GM19025 (cell line): ENCODE measurements at regions not wholly inside any gene's neighbourhood (a gene's known extent, or its start where the extent isn't known, plus 50 kb on each side); places are given as distances from the start of the nearest gene placed in this dataset.
"Not testable (repeated sequence)": the region's sequence is repeated elsewhere in the genome, so short reads cannot be mapped to it uniquely, and the experiment has no call there.

ENCODE experiments used
- ATAC-seq: cut with Tn5 transposase; IDR thresholded peaks from one replicate; pipeline ENCODE4 v1.9.1; 2021; ENCODE audit warnings: mild to moderate bottlenecking, low read depth, moderate library complexity; ENCODE audit not compliant: unreplicated experiment

DNA sequence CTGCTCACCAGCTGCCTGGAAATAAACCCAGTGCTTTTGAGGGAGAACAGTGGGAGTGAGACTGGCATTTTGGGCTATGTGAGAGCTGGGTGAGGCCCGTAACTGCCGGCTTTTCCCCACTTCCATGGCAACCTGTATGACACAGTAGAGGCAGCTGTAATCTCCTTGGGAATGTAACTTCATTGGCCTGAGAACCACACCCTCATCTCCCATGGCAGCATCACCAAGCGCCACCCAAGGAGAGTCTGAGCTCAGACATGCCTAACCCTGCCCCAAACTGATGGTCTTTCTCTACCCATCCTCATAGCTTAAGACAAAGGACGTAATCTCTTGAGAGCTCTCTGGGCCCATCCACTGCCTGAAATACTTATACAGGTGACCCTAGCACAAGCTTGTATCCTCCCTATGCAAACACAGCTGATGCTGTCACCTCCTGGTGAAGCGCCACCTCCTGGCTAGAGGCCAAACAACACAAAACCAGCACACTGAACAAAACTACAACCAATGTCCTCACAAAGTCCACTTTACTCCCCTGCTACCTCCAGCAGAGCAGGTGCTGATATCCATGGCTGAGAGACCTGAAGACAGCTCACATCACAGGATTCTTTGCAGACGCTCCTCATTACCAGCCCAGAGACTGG is 763.4 kb upstream of the NRXN1 start:
- ATAC-seq: no peak

DNA sequence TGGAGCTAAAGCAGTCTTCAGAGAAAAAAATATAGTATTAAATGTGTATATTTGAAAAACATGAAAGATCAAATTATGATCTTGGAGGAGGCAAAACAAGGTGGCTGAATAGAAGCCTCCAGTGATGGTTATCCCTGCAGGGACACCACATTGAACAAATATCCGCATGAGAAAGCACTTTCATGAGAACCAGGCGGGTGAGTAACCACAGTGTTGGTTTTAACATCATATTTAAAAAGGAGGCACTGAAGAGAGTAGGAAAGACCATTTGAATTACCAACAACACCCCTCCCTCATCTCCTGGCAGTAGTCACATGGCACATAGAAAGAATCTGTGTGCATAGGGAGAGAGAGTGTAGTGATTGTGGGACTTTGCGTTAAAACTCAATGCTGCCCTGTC is 759.6 kb upstream of the NRXN1 start:
- ATAC-seq: no peak

DNA sequence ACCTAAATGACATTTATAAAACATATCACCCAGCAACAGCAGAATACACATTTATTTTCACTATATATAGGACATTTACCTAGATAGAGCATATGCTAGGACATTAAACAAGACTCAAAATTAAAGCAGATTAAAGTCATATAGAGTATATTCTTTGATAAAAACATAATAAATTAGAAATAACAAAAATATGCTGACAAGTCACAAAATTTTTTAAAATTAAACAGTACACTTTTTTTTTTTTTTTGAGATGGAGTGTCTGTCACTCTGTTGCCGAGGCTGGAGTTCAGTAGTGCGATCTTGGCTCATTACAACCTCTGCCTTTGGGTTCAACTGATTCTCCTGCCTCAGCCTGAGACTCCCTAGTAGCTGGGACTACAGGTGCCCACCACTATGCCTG is 758.9 kb upstream of the NRXN1 start:
- no peak for ATAC-seq

DNA sequence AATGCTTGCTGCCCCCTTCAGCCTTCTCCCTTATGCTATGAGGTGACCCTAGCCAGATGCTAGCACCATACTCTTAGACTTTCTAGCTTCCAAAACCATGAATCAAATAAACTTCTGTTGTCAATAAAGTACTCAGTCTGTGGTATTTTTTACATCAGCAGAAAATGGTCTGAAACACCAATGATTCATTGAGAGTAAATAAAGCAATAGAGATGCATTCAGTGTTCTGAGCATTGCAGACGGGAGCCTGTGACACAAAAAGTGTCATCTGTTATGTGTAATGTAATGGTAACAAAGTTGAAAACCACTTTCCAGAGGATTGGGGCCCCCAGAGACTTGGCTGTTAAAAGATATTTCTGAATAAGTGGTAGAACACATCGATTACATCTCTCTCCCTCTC is 758.0 kb upstream of the NRXN1 start:
- no peak for ATAC-seq

DNA sequence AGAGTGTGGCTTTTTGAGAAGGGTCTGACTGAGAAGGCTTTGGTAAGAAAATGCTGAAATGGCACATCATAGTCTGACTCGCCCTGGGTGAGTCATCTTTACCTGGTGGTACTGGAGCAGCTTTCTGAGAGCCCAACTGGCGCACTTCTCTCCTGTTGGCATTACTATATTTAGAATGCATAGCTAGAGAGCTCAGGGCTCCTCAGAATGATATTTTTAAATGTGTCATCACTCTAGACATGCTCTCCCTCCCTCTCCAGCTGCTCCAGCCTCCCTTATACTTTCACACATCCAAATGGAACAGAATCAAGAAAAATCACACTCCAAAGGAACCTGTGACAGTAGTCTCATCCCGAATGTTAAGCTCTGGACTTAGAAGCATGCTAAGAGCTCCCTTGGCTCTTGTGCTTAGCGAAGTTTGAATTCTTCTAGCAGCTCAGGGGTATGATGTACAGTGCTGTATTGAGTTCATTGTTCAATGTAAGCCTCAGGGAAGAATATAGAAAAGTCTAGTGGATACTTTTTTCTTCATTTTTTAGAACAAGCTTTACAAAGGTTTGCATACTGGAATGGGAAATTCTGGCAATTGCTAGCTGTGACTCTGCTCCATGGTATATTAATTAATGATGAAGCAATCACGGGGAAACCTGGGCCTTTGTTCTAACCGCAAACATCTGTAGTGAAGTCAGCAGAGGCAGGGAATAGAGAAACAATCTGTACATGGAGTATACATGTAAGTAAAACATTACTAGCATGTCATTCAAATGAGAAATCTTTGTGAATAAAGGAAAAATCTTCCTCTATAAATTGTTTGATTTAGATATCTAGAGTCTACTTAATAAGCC is 751.2 kb upstream of the NRXN1 start:
- no peak for ATAC-seq

DNA sequence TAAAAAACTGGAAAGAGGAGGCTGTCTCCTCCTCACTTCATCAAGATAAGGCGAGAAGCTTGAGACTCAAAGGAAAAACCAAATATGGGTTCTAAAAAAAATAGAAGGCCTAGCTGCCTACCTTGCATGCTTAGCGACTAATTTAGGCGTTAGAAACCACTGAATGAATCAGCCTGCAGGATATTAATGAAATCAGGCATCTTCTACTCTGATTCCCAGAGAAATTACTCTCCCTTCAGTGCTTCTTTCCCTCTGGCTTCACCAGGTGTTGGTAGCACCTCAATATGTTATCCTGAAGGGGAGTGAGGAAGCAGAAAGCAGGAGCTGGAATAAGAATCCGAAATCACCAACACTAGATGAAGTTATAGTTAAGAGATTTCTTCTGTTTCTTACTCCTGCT is 749.8 kb upstream of the NRXN1 start:
- ATAC-seq: no peak

DNA sequence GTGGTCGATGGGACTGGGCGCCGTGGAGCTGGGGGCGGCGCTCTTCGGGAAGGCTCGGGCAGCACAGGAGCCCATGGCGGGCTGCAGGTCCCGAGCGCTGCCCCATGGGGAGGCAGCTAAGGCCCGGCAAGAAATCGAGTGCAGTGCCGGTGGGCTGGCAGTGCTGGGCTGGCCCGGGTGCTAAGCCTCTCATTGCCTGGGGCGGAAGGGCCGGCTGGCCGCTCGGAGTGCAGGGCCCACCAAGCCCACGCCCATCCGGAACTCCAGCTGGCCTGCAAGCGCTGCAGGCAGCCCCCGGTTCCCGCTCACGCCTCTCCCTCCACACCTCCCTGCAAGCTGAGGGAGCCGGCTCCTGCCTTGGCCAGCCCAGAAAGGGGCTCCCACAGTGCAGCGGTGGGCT is 748.4 kb upstream of the NRXN1 start:
- no peak for ATAC-seq

DNA sequence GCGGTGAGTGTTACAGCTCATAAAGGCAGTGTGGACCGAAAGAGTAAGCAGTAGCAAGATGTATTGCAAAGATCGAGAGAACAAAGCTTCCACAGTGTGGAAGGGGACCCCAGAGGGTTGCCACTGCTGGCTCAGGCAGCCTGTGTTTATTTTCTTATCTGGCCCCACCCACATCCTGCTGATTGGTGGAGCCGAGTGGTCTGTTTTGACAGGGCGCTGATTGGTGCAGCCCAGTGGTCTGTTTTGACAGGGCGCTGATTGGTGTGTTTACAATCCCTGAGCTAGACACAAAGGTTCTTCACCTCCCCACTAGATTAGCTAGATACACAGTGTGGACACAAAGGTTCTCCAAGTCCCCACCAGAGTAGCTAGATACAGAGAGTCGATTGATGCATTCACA is 747.8 kb upstream of the NRXN1 start:
- not testable (repeated sequence) for ATAC-seq

DNA sequence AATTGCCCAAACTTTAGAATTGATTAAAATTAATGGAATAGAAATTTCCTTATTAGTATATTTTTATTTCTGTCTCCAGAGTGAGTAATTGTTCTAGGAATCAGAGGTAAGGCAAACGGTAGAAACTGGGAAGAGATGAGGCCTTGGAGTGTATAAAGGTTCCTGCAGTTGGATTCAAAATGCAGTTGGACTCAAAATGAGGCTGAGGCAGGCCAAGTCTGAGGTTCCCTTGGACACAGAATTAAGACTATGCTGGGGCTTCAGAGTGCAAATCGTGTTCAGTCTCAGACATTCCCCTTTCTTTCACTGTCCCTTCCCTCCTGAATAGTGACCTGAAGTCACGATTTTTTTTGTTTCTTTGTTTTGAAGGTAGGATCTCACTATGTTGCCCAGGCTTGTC is 746.9 kb upstream of the NRXN1 start:
- ATAC-seq: no peak

DNA sequence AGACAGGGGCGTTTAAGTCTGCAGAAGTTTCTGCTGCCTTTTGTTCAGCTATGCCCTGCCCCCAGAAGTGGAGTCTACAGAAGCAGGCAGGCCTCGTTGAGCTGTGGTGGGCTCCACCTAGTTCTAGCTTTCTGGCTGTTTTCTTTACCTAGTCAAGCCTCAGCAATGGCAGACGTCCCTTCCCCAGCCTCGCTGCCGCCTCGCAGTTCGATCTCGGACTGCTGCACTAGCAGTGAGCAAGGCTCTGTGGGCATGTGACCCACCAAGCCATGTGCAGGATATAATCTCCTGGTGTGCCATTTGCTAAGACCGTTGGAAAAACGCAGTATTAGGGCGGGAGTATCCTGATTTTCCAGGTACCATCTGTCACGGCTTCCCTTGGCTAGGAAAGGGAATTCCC is 742.7 kb upstream of the NRXN1 start:
- ATAC-seq: not testable (repeated sequence)

DNA sequence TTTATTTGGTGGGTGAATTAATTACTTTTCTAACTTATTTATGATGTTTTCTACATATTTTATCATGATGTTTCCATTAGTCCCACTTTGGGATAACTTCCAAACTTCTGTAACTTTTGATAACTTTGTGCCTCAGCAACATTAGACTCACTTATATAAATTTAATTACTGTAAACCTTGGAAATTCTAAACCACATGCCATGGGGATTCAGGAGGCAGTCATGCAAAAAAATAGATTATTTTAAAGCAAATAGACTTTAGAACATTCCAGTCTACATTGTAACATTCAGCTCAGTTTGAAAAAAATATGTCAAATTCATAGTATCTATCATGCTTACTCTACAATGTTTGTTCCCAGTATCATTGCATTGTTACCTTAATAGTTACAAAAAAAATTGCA is 728.5 kb upstream of the NRXN1 start:
- no peak for ATAC-seq

DNA sequence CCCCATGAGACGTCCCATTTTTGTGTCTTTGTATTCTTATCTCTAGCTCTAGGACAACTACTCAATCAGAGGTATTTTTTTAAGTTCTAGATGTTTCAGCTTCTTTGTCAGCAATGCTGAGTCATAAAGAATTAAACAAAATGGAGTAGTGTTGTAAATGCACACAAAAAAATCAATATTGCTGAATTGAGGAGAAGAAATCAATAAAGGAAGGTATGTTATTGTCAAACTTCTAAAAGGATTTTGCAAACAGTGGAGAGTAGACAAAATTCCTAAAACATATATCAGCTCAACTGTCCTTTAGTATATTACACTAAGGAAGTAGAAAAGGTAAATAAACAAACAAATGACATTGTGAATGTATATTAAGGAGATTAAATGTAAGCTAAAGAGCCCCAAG is 726.1 kb upstream of the NRXN1 start:
- ATAC-seq: no peak

DNA sequence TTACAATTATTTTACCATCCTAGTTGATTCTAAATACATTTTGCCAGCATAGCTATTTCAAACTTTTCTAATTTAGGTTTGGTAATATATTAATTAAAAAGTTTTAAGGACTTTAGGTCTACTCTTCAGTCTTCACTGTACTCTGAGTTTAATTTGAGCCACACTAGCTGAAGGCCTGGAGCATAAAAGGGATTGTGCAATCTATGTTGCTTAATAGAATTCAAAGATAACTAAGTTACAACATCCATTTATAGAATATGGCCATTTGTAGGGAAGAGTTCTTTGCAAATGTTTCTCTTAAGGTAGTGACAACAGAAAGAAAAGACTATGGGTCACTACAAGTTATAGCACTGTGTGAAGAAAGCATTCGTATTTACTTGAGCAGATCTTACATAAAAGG is 702.2 kb upstream of the NRXN1 start:
- ATAC-seq: no peak

DNA sequence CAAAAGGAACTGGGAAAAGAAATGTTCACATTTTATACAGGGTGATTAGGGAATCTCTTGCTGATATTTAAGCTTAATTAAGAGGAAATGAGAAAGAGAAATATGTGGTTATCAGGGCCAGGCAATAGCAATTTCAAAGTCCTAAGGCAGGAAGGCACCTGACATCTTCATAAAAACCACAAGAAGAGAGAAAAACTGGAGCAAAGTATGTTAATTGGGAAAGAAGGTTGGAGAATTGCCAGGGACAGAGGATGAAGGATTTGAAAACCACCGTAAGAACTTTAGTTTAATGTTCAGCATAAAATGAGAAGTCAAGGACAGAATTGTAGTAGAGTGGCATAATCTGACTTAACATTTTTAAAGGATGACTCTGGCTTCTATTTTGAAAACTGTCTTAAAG is 691.8 kb upstream of the NRXN1 start:
- no peak for ATAC-seq

DNA sequence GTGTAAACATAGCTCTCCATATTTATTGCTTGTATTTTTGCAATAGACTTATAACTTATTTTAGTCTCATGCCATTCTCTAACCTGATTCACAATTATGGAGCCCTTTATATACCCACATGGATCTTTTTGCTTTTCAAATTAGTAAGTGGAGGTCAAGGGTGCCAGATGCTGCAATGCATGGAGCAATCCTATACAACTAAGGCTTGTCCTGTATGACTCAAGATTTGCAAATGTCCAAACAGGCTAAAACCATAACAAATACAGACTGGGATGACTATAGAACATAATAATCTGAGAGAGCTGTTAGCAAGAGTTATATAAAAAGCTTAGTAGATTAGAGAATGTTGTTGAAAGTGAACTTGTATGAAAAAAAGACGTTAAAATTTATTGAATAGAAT is 690.4 kb upstream of the NRXN1 start:
- ATAC-seq: no peak

DNA sequence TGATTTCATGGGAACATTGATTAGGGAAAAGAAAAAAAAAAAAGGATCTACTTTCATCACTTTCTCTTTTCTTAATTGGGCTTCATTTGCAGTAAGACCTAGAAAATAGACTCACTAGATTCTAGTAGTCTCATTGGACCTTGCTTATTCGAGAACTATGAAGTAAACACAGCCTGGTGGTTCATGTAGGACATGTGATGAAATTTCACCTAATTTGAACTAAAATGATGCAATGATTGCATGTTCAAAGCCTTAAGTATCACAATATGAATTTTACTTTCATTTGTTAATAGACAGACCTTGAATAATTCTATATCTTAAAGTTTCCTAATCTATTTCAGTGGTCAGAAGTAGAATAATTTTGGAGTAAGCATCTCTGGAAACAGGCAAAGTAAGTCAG is 688.9 kb upstream of the NRXN1 start:
- no peak for ATAC-seq

DNA sequence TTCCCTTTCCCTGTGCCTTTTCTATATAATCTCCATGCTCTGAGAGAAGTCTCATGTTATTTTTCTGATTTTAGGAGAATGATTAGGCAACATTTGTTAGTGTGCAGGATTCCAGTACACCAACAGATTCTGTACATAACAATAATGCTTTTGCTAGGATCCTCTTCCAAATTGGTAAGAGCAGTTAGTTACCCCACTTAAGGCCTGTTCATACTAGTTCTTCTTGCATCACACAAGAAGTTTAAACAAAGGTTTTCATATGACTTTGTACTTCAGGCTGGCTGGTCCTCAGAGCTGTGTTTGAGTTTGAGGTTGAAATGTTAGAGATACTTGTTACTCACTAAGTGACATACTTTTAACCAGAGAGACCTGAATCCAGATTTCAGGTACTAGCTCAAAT is 686.9 kb upstream of the NRXN1 start:
- no peak for ATAC-seq

DNA sequence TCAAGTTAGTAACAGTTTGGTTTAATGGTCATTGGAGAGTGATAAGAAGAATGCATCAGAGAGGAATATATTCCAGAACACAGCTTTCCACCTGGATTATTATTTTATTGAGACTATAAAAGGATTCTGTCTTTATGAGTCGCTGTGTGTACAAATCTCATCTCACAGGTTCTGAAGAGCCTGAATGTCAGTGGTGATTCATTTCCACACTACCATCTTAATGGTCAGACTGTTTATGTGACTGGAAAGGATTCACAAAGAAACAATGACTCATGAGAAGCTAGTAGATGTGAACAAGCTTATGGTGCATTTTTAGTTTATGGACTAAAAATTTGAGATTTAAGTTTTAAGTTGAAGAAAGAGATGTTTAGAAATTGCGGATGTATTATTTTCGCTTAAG is 685.4 kb upstream of the NRXN1 start:
- ATAC-seq: no peak

DNA sequence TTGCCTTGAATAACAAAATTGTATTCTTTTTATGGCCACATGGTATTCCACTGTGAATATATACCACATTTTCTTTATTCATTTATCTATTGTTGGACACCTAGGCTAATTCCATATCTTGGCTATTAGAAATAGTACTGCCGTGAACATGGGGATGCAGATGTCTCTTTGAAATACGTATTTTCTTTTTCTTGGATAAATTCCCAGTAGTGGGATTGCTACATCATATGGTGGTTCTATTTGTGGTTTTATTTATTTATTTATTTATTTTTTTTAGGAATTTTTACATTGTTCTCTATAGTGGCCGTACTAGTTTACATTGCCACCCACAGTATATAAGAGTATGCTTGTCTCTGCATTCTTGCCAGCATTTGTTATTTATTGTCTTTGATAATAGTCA is 679.8 kb upstream of the NRXN1 start:
- ATAC-seq: no peak

DNA sequence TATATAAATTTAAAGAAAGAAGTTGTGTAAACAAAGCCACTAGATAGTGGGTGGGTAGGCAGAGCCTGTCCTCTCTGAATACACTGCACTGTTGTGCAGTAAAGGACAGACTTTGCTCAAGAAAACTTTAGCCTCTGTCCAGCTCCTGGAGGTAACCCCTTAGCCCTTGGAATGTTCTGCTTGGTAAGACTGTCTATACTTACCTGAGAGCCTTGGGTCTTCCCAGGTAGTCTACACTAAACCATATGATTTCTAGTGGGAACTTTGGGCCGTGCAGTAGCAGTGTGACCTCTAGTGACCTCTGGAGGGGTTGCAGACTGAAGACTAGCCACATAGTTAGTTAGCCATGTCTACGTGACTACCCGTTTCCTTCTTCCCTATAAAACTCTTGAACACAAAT is 678.3 kb upstream of the NRXN1 start:
- peak; percentile 64 for ATAC-seq

DNA sequence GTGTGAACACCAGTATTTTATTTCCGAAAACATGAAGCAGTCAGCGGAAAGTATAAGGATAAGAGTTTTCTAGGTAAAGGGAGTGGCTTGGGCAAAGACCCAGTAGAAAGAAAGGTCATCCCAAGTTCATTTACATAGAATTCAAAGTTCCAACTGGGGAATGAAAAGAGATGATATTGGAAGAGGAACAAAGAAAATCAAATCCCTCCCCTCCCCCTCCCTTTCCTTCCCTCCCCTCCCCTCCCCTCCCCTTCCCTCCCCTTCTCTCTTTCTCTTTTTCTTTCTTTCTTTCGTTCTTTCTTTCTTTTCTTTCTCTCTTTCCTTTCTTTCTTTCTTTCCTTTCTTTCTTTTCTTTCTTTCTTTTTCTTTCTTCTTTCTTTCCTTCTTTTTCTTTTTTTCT is 675.7 kb upstream of the NRXN1 start:
- no peak for ATAC-seq

DNA sequence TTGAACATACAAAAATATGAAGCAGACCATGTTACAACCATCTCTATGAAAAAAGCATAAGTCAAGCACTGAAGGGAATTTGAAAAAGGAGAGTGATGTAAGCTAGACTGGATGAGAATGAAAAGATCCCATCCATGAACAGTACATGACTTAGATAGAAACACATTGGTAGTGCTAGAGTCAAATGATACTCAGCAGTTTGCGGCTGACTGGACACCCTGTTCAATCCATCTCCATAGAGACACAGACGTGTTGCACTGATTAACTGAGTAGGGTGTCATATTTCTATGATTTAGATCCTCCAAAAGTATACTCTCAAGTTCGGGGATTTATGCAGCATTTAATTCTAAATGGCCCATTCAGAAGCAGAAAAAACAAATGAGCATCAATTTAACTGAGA is 674.3 kb upstream of the NRXN1 start:
- no peak for ATAC-seq
